Esophagus squamous epithelium (tissue), 4 donors: ENCODE measurements at regions not wholly inside any gene's neighbourhood (a gene's known extent, or its start where the extent isn't known, plus 50 kb on each side); places are given as distances from the start of the nearest gene placed in this dataset.

Experiments used
- CTCF ChIP-seq, 6 experiments: fragments of 450-650 bp in 4 of 6; fragments of 200-600 bp in 2 of 6; sonication (generic) in 2 of 6; IDR thresholded peaks; one replicate each; pipeline ENCODE4 v1.5.1; 2016 to 2019; ENCODE audit warnings: antibody characterized with exemption in 6 of 6, mild to moderate bottlenecking in 4 of 6, moderate library complexity in 4 of 6
- POLR2A ChIP-seq, 4 donors: fragments of 450-650 bp; IDR thresholded peaks; one replicate each; pipeline ENCODE4 v1.6.1; 2017; ENCODE audit warnings: antibody characterized with exemption in 4 of 4, mild to moderate bottlenecking in 4 of 4, moderate library complexity in 3 of 4

GRCh38 chr4:187604984-187605383 lies 390.6 kb upstream of the ZFP42 start:
- TF ChIP-seq CTCF (IDR thresholded peaks at IDR 0.05), result no peak
- no peak for TF ChIP-seq POLR2A (IDR thresholded peaks at IDR 0.05)
